Parathyroid adenoma (tissue), 2 donors: ENCODE measurements at regions not wholly inside any gene's neighbourhood (a gene's known extent, or its start where the extent isn't known, plus 50 kb on each side); places are given as distances from the start of the nearest gene placed in this dataset.

Experiments
- H2AFZ ChIP-seq: fragments of 300-600 bp; sonication (generic); one replicate; pipeline ENCODE4 v1.7.0; 2017; ENCODE audit warnings: antibody characterized with exemption, mild to moderate bottlenecking
- H3K27ac ChIP-seq: fragments of 300-600 bp; sonication (generic); one replicate; pipeline ENCODE4 v1.7.0; 2017
- H3K27me3 ChIP-seq: fragments of 300-600 bp; sonication (generic); one replicate; pipeline ENCODE4 v1.7.0; 2017; ENCODE audit warnings: low read length; ENCODE audit not compliant: control insufficient read depth, insufficient read depth
- H3K36me3 ChIP-seq: fragments of 300-600 bp; sonication (generic); one replicate; pipeline ENCODE4 v1.7.0; 2017; ENCODE audit warnings: low read length; ENCODE audit not compliant: control insufficient read depth, insufficient read depth
- H3K4me1 ChIP-seq: fragments of 300-600 bp; sonication (generic); one replicate; pipeline ENCODE4 v1.7.0; 2017; ENCODE audit warnings: control low read depth
- H3K4me2 ChIP-seq: fragments of 300-600 bp; sonication (generic); one replicate; pipeline ENCODE4 v1.7.0; 2017; ENCODE audit warnings: low read length
- H3K4me3 ChIP-seq: fragments of 300-600 bp; sonication (generic); one replicate; pipeline ENCODE4 v1.7.0; 2017; ENCODE audit warnings: low read depth, low read length
- H3K79me2 ChIP-seq: fragments of 300-600 bp; sonication (generic); one replicate; pipeline ENCODE4 v1.7.0; 2017; ENCODE audit warnings: control low read depth
- H3K9ac ChIP-seq: fragments of 300-600 bp; sonication (generic); one replicate; pipeline ENCODE4 v1.7.0; 2017; ENCODE audit warnings: mild to moderate bottlenecking
- H3K9me3 ChIP-seq: fragments of 300-600 bp; sonication (generic); one replicate; pipeline ENCODE4 v1.7.0; 2017; ENCODE audit warnings: low read length; ENCODE audit not compliant: control insufficient read depth
- TF ChIP-seq, protein P1 (sequence below): fragments of 300-600 bp; sonication (generic); IDR thresholded peaks from one replicate; pipeline ENCODE4 v1.7.0; 2017; ENCODE audit warnings: antibody characterized with exemption, mild to moderate bottlenecking
- donor health status: primary hyperparathyroidism.

DNA sequence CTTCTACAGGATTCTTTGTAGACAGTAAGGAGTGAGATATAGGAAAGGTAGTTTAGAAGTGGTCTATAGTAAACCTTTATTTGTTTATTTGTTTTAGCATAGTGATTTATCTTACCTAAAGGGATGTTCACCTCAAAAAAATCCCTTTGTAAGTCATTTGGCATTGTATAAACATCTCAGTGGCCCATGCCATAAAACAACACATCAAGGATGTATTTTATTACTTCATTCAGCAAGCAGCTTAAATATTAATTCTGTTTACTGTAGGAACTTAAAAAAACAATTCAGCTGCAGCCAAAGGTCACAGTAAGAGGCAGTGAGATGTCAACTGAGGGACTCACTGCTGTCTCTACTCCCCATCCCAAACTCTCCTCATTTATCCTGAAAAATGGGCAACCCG lies 452.7 kb downstream of the HINT1 start:
- no peak overlapping the region for H3K4me2 ChIP-seq
- TF ChIP-seq, protein P1, sequence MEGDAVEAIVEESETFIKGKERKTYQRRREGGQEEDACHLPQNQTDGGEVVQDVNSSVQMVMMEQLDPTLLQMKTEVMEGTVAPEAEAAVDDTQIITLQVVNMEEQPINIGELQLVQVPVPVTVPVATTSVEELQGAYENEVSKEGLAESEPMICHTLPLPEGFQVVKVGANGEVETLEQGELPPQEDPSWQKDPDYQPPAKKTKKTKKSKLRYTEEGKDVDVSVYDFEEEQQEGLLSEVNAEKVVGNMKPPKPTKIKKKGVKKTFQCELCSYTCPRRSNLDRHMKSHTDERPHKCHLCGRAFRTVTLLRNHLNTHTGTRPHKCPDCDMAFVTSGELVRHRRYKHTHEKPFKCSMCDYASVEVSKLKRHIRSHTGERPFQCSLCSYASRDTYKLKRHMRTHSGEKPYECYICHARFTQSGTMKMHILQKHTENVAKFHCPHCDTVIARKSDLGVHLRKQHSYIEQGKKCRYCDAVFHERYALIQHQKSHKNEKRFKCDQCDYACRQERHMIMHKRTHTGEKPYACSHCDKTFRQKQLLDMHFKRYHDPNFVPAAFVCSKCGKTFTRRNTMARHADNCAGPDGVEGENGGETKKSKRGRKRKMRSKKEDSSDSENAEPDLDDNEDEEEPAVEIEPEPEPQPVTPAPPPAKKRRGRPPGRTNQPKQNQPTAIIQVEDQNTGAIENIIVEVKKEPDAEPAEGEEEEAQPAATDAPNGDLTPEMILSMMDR, result no peak
- H3K9ac ChIP-seq, result no peak overlapping the region
- H2AFZ ChIP-seq, result no peak overlapping the region
- no peaks in the 10 kb centered on the region for H3K4me1 ChIP-seq
- no peaks in the 10 kb centered on the region for H3K27me3 ChIP-seq
- no peak overlapping the region for H3K27ac ChIP-seq
- H3K9me3 ChIP-seq, result no peaks in the 10 kb centered on the region
- H3K79me2 ChIP-seq, result no peaks in the 10 kb centered on the region
- no peaks in the 10 kb centered on the region for H3K36me3 ChIP-seq
- H3K4me3 ChIP-seq, result no peak overlapping the region

DNA sequence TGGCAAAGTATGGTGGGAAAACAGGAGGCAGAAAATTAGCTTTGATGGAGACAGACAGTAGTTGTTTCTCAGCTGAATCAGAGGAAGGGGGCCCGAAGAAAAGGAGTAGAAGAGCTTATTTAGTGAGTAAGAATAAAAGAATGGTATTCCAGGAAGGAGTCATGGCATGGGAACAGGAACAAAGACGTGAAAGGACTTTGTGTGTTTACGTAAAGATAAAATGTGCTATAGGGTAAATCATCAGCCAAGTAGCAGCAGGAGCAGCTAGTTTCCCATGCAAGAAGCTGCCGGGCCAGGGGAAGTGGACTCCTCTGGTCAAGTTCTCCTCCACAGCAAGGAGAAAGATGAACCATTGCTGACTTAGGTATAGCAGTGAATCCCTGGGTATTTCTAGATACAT lies 454.5 kb downstream of the HINT1 start:
- no peaks in the 10 kb centered on the region for H3K36me3 ChIP-seq
- no peak overlapping the region for H2AFZ ChIP-seq
- no peaks in the 10 kb centered on the region for H3K4me1 ChIP-seq
- no peak overlapping the region for H3K4me2 ChIP-seq
- H3K27me3 ChIP-seq, result no peaks in the 10 kb centered on the region
- no peaks in the 10 kb centered on the region for H3K9me3 ChIP-seq
- TF ChIP-seq, protein P1, result no peak
- no peaks in the 10 kb centered on the region for H3K79me2 ChIP-seq
- H3K4me3 ChIP-seq, result no peak overlapping the region
- no peak overlapping the region for H3K9ac ChIP-seq
- H3K27ac ChIP-seq, result no peak overlapping the region

DNA sequence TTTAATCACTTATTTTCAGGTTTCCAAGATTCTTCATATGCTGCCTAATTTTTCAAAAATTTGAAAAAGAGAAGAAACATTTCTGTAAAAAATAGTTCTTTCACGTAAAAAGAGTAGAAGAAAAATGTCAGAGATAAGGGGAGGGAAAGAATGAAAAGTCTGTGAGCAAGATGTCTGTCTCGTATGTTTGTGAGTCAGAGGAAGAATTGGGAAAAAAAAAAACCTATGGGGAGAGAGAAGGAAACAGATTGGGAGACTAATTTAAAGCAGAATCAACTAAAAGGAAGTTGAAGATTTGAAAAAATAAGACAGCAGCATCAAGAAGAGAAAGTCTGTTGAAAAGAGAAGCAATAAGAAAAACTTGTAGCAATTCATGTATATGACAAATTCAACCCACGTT lies 456.3 kb downstream of the HINT1 start:
- H3K79me2 ChIP-seq, result no peaks in the 10 kb centered on the region
- no peaks in the 10 kb centered on the region for H3K36me3 ChIP-seq
- H3K4me2 ChIP-seq, result no peak overlapping the region
- no peak overlapping the region for H2AFZ ChIP-seq
- no peaks in the 10 kb centered on the region for H3K27me3 ChIP-seq
- H3K4me1 ChIP-seq, result no peaks in the 10 kb centered on the region
- no peaks in the 10 kb centered on the region for H3K9me3 ChIP-seq
- no peak overlapping the region for H3K9ac ChIP-seq
- no peak overlapping the region for H3K27ac ChIP-seq
- TF ChIP-seq, protein P1, result no peak
- no peak overlapping the region for H3K4me3 ChIP-seq

DNA sequence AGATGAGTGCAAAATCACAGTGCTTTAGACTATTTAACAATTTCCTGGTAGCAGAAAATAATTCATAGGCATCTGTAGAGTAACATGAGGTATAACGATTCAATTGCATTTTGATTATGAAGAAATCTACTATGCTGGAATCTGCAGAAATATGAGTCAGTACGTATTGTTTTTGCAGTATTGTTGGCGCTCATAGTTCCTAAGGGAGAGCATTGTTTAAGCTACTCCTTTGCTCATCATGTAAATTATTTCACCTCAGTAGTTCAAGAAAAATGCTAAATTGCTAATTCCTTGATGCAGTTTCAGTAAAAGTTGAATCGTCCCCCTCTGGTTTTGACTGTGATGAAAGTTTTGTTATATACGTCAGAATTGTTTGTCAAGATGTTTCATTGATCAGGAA lies 458.4 kb downstream of the HINT1 start:
- Histone ChIP-seq H3K4me2 (no peak overlapping the region), H3K27me3 (no peaks in the 10 kb centered on the region), H3K4me3 (no peak overlapping the region), H3K27ac (no peak overlapping the region), H3K36me3 (no peaks in the 10 kb centered on the region), H3K9ac (no peak overlapping the region), H2AFZ (no peak overlapping the region), H3K9me3 (no peaks in the 10 kb centered on the region), H3K79me2 (no peaks in the 10 kb centered on the region), H3K4me1 (no peaks in the 10 kb centered on the region)
- TF ChIP-seq, protein P1, result no peak

DNA sequence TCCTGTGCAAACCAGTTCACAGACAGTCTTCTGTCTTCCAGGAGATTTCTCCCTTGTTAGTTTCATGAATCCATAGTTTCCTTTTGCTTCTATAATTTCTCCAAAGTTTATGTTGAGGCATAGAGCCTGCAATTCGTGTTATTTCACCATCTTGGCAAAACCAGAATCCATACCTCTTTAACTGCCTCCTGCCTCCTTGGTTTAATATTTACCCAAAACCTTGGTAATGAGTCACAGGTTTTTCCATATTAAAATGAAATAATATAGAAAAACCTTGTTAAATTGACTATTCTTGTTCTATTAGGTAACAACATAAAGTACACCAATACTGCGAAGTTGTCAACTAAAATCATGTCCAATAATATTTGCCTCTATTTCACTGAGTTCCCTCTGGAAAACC lies 459.7 kb downstream of the HINT1 start:
- Histone ChIP-seq H3K27ac (no peak overlapping the region), H3K4me1 (no peaks in the 10 kb centered on the region), H3K79me2 (no peaks in the 10 kb centered on the region)

More for the DNA sequence above, 459.7 kb downstream of the HINT1 start:
- Histone ChIP-seq H3K36me3 (no peaks in the 10 kb centered on the region), H3K4me2 (no peak overlapping the region), H3K27me3 (no peaks in the 10 kb centered on the region), H3K4me3 (no peak overlapping the region), H2AFZ (no peak overlapping the region), H3K9ac (no peak overlapping the region), H3K9me3 (no peaks in the 10 kb centered on the region)
- TF ChIP-seq, protein P1, result no peak
